Endothelial cell of umbilical vein (primary cell): ENCODE measurements at regions not wholly inside any gene's neighbourhood (a gene's known extent, or its start where the extent isn't known, plus 50 kb on each side); places are given as distances from the start of the nearest gene placed in this dataset.

Source experiments
- BruUV-seq: library from RNA; stranded (reverse); fragments of 400-500 nt; replicated peaks from 2 replicates; lab custom pipeline; 2021; lab: Mats Ljungman, UMichigan
- CTCF ChIA-PET: fragments of 300-600, 350-600 bp; sonication (Branson Sonifier 250); formaldehyde crosslinking; loops from one replicate; lab custom pipeline; 2021; ENCODE audit warnings: antibody characterized with exemption, inconsistent platforms; lab: Charles Lee
- POLR2A ChIA-PET: fragments of 300-600, 350-600 bp; sonication (Branson Sonifier 250); formaldehyde crosslinking; loops from one replicate; lab custom pipeline; 2021; ENCODE audit warnings: antibody characterized with exemption, inconsistent platforms; lab: Charles Lee
- DNase-seq: peaks from one replicate; pipeline ENCODE4 v3.0.0-alpha.2; 2011; ENCODE audit warnings: low read depth, low spot score
- FAIRE-seq: peaks from 2 replicates; lab custom pipeline; 2011; peaks lifted over from hg19 to GRCh38; lab: Jason Lieb, UNC
- H2AFZ ChIP-seq: 2 replicates; pipeline ENCODE4 v1.6.0; 2012; ENCODE audit warnings: low read depth, low read length, control low read depth, inconsistent platforms
- H3K27ac ChIP-seq: 2 replicates; pipeline ENCODE4 v1.5.1; 2011; ENCODE audit warnings: low read depth, mild to moderate bottlenecking, control low read depth, low read length, moderate library complexity; ENCODE audit not compliant: insufficient read depth
- H3K27me3 ChIP-seq, 2 experiments: 2 replicates each; pipeline versions ENCODE4 v1.6.0 to v1.6.1; 2011; ENCODE audit warnings: low read length in 2 of 2, mixed read lengths in 1 of 2; ENCODE audit not compliant: control insufficient read depth in 2 of 2, insufficient read depth in 2 of 2
- H3K36me3 ChIP-seq, 2 experiments: 2 replicates in 1 of 2; 3 replicates in 1 of 2; pipeline ENCODE4 v1.5.1; 2011; ENCODE audit warnings: low read length in 2 of 2, mild to moderate bottlenecking in 1 of 2, moderate library complexity in 1 of 2; ENCODE audit not compliant: control insufficient read depth in 2 of 2, insufficient read depth in 2 of 2; ENCODE audit errors: extremely low read depth in 1 of 2
- H3K4me1 ChIP-seq: 3 replicates; pipeline ENCODE4 v1.5.1; 2011; ENCODE audit warnings: mild to moderate bottlenecking, low read length; ENCODE audit not compliant: control insufficient read depth, insufficient read depth; ENCODE audit errors: extremely low read depth
- H3K4me2 ChIP-seq: 2 replicates; pipeline ENCODE4 v1.6.1; 2011; ENCODE audit warnings: low read length, control low read depth, mixed read lengths; ENCODE audit not compliant: insufficient read depth
- H3K4me3 ChIP-seq, 3 experiments: fragments of 200-600 bp in 1 of 3; sonication (generic), shearing (Covaris generic) in 1 of 3; replicated peaks in 1 of 3; 2 replicates each; pipeline ENCODE4 v1.5.1; 2011 to 2016; ENCODE audit warnings: control low read depth in 3 of 3, low read length in 3 of 3, mild to moderate bottlenecking in 2 of 3, inconsistent platforms in 1 of 3, low read depth in 1 of 3, moderate library complexity in 1 of 3; ENCODE audit not compliant: insufficient read depth in 1 of 3
- H3K79me2 ChIP-seq: 2 replicates; pipeline ENCODE4 v1.6.0; 2012; ENCODE audit warnings: low read length, inconsistent platforms; ENCODE audit not compliant: control insufficient read depth, insufficient read depth
- H3K9ac ChIP-seq: replicated peaks from 2 replicates; pipeline ENCODE3; 2011; ENCODE audit warnings: low read length, control low read depth; ENCODE audit not compliant: insufficient read depth; ENCODE audit errors: extremely low read depth
- H3K9me1 ChIP-seq: replicated peaks from 3 replicates; pipeline ENCODE4 v1.6.0; 2011; ENCODE audit warnings: mild to moderate bottlenecking, low read length; ENCODE audit not compliant: control insufficient read depth, insufficient read depth; ENCODE audit errors: extremely low read depth
- H3K9me3 ChIP-seq: replicated peaks from 2 replicates; pipeline ENCODE4 v1.5.1; 2012; ENCODE audit warnings: low read length, inconsistent platforms; ENCODE audit not compliant: control insufficient read depth, insufficient read depth
- H4K20me1 ChIP-seq: replicated peaks from 2 replicates; pipeline ENCODE3; 2011; ENCODE audit warnings: mild to moderate bottlenecking, low read length; ENCODE audit not compliant: control insufficient read depth, insufficient read depth; ENCODE audit errors: extremely low read depth
- EZH2 ChIP-seq: IDR thresholded peaks from 2 replicates; pipeline ENCODE4 v1.6.1; 2012; ENCODE audit warnings: borderline replicate concordance, low read depth, mild to moderate bottlenecking, moderate library complexity, low read length, inconsistent platforms; ENCODE audit not compliant: severe bottlenecking
- FOS ChIP-seq: IDR thresholded peaks from 2 replicates; pipeline ENCODE4 v1.6.1; 2011; ENCODE audit warnings: mild to moderate bottlenecking, low read length, moderate library complexity, borderline replicate concordance; ENCODE audit not compliant: insufficient read depth
- GATA2 ChIP-seq: IDR thresholded peaks from 2 replicates; pipeline ENCODE4 v1.7.0; 2011; ENCODE audit warnings: low read depth, mild to moderate bottlenecking, moderate library complexity, mixed read lengths, low read length; ENCODE audit not compliant: insufficient read length, insufficient read depth
- JUN ChIP-seq: IDR thresholded peaks from 2 replicates; pipeline ENCODE4 v1.6.1; 2011; ENCODE audit warnings: borderline replicate concordance, low read depth; ENCODE audit not compliant: insufficient read length, insufficient read depth
- MYC ChIP-seq: IDR thresholded peaks from one replicate; pipeline ENCODE4 v1.6.1; 2011; ENCODE audit warnings: mild to moderate bottlenecking, low read depth, low read length
- POLR2A ChIP-seq: IDR thresholded peaks from 2 replicates; pipeline ENCODE4 v1.6.1; 2012; ENCODE audit warnings: low read depth, mild to moderate bottlenecking, control low read depth, low read length
- POLR2AphosphoS5 ChIP-seq: IDR thresholded peaks from 2 replicates; pipeline ENCODE4 v1.6.1; 2012; ENCODE audit warnings: low read depth, mild to moderate bottlenecking, control low read depth, low read length, moderate library complexity; ENCODE audit not compliant: insufficient read depth
- dilution Hi-C: fragments of 300-500 bp; cut with MboI; formaldehyde crosslinking; loops from one replicate; pipeline ENCODE4 v1.15.0; 2019; ENCODE audit warnings: low sequenced_read_pairs; ENCODE audit not compliant: extremely low pct_ligation_motif_present
- intact Hi-C: fragments of 100-400 bp; cut with micrococcal nuclease; formaldehyde crosslinking; loops from one replicate; pipeline ENCODE4 v1.10.0; 2022
- TF ChIP-seq, protein P1 (sequence below), 2 donors: IDR thresholded peaks; 1 replicate in 1 of 2; 2 replicates in 1 of 2; pipeline ENCODE4 v1.5.1; 2011; ENCODE audit warnings: low read length in 2 of 2, mild to moderate bottlenecking in 2 of 2, moderate library complexity in 2 of 2, control low read depth in 1 of 2, inconsistent platforms in 1 of 2, low read depth in 1 of 2; ENCODE audit not compliant: insufficient read depth in 1 of 2; ENCODE audit errors: extremely low read depth in 1 of 2
- TF ChIP-seq, protein P2 (sequence below): IDR thresholded peaks from 2 replicates; pipeline ENCODE4 v1.6.1; 2011; ENCODE audit not compliant: insufficient read depth, insufficient read length

DNA sequence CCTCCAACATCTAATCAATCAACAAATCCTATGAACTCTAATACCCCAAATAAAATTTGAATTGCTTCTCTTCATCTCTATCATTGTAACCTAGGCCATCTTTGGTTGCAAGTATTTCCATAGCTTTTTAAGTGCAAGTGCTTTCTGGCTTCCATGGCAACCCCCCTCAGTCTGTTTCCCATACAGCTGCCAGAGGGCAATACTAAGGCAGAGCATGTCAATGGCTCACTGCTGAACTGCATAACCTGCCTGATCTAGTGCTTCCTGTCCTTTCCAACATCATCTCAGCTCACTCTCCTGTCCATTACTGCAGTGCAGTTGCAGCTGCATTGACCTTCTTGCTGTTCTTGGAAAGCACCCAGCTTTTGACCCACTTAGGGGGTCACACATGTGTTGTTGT, 198.4 kb downstream of the WNT5A start:
- FAIRE-seq = no peak

DNA sequence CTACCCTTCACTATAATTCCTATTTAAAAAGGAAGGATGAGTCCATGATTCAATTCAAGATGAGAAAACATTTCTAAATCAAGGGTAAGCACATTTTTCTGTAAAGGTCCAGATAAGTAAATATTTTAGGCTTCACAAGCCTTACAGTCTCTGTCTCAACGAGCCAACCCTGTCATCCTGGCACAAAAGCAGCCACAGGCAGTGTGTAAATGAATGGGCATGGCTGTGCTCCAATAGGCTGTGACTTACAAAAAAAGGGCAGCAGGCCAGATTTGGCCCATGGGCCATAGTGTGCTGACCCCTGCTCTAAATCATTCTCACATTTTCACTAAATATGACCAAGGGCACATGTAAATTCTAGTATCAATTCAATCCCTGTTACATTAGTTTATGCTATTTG, 200.4 kb downstream of the WNT5A start:
- ChIA-PET POLR2A (no interaction called here), CTCF (no interaction called here)
- dilution Hi-C loops = no loop called here
- DNase-seq = no peak
- H3K4me2 ChIP-seq = no peak overlapping the region
- TF ChIP-seq GATA2 (no peak), POLR2AphosphoS5 (no peak), JUN (no peak), MYC (no peak), POLR2A (no peak), FOS (no peak)
- TF ChIP-seq, protein P1, sequence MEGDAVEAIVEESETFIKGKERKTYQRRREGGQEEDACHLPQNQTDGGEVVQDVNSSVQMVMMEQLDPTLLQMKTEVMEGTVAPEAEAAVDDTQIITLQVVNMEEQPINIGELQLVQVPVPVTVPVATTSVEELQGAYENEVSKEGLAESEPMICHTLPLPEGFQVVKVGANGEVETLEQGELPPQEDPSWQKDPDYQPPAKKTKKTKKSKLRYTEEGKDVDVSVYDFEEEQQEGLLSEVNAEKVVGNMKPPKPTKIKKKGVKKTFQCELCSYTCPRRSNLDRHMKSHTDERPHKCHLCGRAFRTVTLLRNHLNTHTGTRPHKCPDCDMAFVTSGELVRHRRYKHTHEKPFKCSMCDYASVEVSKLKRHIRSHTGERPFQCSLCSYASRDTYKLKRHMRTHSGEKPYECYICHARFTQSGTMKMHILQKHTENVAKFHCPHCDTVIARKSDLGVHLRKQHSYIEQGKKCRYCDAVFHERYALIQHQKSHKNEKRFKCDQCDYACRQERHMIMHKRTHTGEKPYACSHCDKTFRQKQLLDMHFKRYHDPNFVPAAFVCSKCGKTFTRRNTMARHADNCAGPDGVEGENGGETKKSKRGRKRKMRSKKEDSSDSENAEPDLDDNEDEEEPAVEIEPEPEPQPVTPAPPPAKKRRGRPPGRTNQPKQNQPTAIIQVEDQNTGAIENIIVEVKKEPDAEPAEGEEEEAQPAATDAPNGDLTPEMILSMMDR (IDR thresholded peaks at IDR 0.05; ENCODE audit: extremely low read depth in 1 of 2, insufficient read depth in 1 of 2, low read depth in 1 of 2, low read length in 2 of 2) = no peak
- TF ChIP-seq, protein P2, sequence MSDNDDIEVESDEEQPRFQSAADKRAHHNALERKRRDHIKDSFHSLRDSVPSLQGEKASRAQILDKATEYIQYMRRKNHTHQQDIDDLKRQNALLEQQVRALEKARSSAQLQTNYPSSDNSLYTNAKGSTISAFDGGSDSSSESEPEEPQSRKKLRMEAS = no peak
- no TSS peak for BruUV-seq
- H3K4me3 ChIP-seq = no peak overlapping the region
- no peak overlapping the region for H3K27ac ChIP-seq
- H4K20me1 ChIP-seq = no peaks in the 10 kb centered on the region
- H3K9me1 ChIP-seq = no peaks in the 10 kb centered on the region
- H3K4me1 ChIP-seq = no peaks in the 10 kb centered on the region
- no peak for FAIRE-seq
- no peak overlapping the region for H3K9ac ChIP-seq
- intact Hi-C loops = no loop called here
- H2AFZ ChIP-seq = no peak overlapping the region
- no peaks in the 10 kb centered on the region for H3K27me3 ChIP-seq
- no peaks in the 10 kb centered on the region for H3K79me2 ChIP-seq
- H3K36me3 ChIP-seq = no peaks in the 10 kb centered on the region
- peaks cover 8% of the 10 kb centered on the region for H3K9me3 ChIP-seq

More for the DNA sequence above, 198.4 kb downstream of the WNT5A start:
- BruUV-seq = no TSS peak
- dilution Hi-C loops = no loop called here
- Histone ChIP-seq H3K27ac (no peak overlapping the region), H2AFZ (no peak overlapping the region), H3K36me3 (no peaks in the 10 kb centered on the region), H3K4me3 (no peak overlapping the region), H3K4me2 (no peak overlapping the region), H3K9me3 (peaks cover 5% of the 10 kb centered on the region), H4K20me1 (no peaks in the 10 kb centered on the region), H3K9me1 (no peaks in the 10 kb centered on the region), H3K79me2 (no peaks in the 10 kb centered on the region), H3K27me3 (no peaks in the 10 kb centered on the region), H3K4me1 (no peaks in the 10 kb centered on the region), H3K9ac (no peak overlapping the region)
- TF ChIP-seq POLR2A (no peak), EZH2 (no peak), MYC (no peak), GATA2 (no peak), POLR2AphosphoS5 (no peak)
- TF ChIP-seq, protein P1 (IDR thresholded peaks at IDR 0.05; ENCODE audit: extremely low read depth in 1 of 2, insufficient read depth in 1 of 2, low read depth in 1 of 2, low read length in 2 of 2) = no peak
- intact Hi-C loops = no loop called here
- ChIA-PET POLR2A (no interaction called here), CTCF (no interaction called here)
- DNase-seq = no peak
